ENCODE measurements at regions not wholly inside any gene's neighbourhood (a gene's known extent, or its start where the extent isn't known, plus 50 kb on each side); places are given as distances from the start of the nearest gene placed in this dataset.

DNA sequence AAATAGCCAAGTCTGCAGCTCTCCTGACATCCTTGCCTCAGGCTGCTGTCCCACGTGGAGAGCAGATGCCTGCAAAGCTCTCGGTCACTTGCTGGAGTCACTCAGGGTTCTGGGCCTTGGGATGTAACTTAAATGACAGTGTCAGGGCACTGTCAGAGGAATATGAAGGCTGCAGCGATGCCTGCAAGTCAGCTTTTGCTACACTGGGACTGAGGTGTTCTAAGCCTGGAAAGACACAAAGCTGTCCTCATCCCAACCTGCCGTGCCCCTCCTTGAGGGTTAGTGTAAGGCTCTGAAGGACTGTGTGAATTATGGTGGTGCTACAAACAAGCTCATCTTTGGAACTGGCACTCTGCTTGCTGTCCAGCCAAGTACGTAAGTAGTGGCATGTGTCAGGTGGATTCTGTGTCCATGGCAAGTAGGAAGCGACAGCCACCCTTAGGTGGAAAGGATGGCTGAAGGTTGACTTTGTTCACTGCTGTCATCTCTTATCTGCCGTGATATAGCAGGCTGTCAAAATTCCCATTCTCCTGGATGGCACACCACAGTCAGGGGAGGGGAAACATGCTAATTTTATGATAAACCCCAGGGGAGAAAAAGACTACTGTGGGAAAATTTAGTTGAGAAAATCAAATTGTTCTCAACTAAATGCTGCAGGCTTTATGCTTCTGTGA is 79.9 kb downstream of the DAD1 start:
- H3K27me3 ChIP-seq = no peaks in the 10 kb centered on the region
- no peak overlapping the region for H3K4me3 ChIP-seq
- WGBS (ENCODE audit: insufficient coverage, low coverage, low lambda C conversion rate, missing lambda C conversion rate) = 45% methylated on average over 4 of the region's 7 CpGs
- no peaks in the 10 kb centered on the region for H3K36me3 ChIP-seq
- no peak overlapping the region for H3K27ac ChIP-seq
- H3K4me1 ChIP-seq = peaks cover 0 to 6% (median 2%) of the 10 kb centered on the region in 4 donors
- DNase-seq (no peak), ATAC-seq (no peak)
- TF ChIP-seq, protein P1, sequence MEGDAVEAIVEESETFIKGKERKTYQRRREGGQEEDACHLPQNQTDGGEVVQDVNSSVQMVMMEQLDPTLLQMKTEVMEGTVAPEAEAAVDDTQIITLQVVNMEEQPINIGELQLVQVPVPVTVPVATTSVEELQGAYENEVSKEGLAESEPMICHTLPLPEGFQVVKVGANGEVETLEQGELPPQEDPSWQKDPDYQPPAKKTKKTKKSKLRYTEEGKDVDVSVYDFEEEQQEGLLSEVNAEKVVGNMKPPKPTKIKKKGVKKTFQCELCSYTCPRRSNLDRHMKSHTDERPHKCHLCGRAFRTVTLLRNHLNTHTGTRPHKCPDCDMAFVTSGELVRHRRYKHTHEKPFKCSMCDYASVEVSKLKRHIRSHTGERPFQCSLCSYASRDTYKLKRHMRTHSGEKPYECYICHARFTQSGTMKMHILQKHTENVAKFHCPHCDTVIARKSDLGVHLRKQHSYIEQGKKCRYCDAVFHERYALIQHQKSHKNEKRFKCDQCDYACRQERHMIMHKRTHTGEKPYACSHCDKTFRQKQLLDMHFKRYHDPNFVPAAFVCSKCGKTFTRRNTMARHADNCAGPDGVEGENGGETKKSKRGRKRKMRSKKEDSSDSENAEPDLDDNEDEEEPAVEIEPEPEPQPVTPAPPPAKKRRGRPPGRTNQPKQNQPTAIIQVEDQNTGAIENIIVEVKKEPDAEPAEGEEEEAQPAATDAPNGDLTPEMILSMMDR (IDR thresholded peaks at IDR 0.05) = no peak
- no peak for TF ChIP-seq POLR2A (IDR thresholded peaks at IDR 0.05)
- H3K9me3 ChIP-seq = no peaks in the 10 kb centered on the region
- intact Hi-C loops (cut with DNase I) = no loop called here

DNA sequence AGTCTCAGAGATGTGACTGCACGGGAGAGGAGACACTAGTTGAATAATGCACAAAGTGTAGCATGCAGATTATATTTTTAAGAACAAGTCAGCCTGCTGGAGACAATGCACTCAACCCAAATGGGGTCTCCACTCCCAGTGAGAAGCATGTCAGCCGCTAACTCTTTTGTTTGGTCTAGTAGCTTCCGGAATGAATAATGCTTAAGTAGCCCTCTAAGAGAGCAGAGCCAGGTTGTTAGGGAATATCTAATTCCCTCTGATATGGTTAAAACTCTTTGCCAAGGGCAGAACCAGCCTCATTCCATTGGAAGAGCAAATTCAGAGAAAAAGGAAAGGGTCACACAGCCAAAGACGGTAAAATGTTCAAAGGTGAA is 80.4 kb downstream of the DAD1 start:
- Histone ChIP-seq H3K36me3 (no peaks in the 10 kb centered on the region), H3K27me3 (no peaks in the 10 kb centered on the region), H3K27ac (no peak overlapping the region), H3K9me3 (no peaks in the 10 kb centered on the region), H3K4me3 (no peak overlapping the region), H3K4me1 (peaks cover 0 to 6% (median 2%) of the 10 kb centered on the region in 4 donors)
- DNase-seq (no peak), ATAC-seq (no peak)
- WGBS (ENCODE audit: insufficient coverage, low coverage, low lambda C conversion rate, missing lambda C conversion rate) = 66% methylated on average over 4 of the region's 4 CpGs
- TF ChIP-seq, protein P1 (IDR thresholded peaks at IDR 0.05) = no peak
- TF ChIP-seq POLR2A (IDR thresholded peaks at IDR 0.05) = no peak
- intact Hi-C loops (cut with DNase I) = no loop called here

GRCh38 chr14:22508150-22508457 is 80.9 kb downstream of the DAD1 start:
- H3K27ac ChIP-seq = no peak overlapping the region
- ATAC-seq (no peak), DNase-seq (no peak)
- TF ChIP-seq, protein P1 (IDR thresholded peaks at IDR 0.05) = no peak
- TF ChIP-seq POLR2A (IDR thresholded peaks at IDR 0.05) = no peak
- no peak overlapping the region for H3K4me3 ChIP-seq
- peaks cover 0 to 5% (median 2%) of the 10 kb centered on the region in 4 donors for H3K4me1 ChIP-seq
- no peaks in the 10 kb centered on the region for H3K9me3 ChIP-seq
- H3K27me3 ChIP-seq = no peaks in the 10 kb centered on the region
- WGBS (ENCODE audit: insufficient coverage, low coverage, low lambda C conversion rate, missing lambda C conversion rate) = 36% methylated on average over 2 of the region's 2 CpGs
- intact Hi-C loops (cut with DNase I) = no loop called here
- H3K36me3 ChIP-seq = no peaks in the 10 kb centered on the region

DNA sequence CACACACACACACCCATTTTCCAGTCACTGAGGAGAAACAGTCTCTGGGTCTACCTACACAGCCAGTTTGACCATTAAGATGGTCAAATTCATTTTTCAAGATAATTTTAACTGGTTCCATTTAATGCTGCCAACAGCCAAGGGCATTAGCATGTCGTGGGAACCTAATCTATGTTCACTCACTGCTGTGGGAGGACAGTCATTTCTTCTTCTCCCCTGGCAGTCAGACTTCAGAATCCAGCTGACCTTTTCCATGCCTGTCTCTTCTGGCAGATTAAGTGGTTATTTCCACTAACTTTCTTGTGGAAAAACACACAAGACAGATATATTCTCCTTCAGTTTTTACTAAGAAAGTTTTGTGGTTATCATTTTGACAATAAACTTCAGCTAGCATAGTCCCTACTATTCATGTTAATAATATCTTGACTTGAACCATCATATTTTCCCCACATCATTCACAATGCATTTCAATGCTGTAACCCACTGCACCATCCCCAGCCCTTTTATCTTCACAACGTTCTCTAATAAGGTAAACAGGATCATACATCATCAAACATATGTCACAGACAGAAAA is 82.2 kb downstream of the DAD1 start:
- TF ChIP-seq, protein P1 (IDR thresholded peaks at IDR 0.05) = no peak
- TF ChIP-seq POLR2A (IDR thresholded peaks at IDR 0.05) = no peak
- Histone ChIP-seq H3K27ac (no peak overlapping the region), H3K36me3 (no peaks in the 10 kb centered on the region), H3K27me3 (no peaks in the 10 kb centered on the region), H3K4me1 (no peaks in the 10 kb centered on the region), H3K4me3 (no peak overlapping the region), H3K9me3 (no peaks in the 10 kb centered on the region)
- DNase-seq (no peak), ATAC-seq (no peak)
- WGBS (ENCODE audit: insufficient coverage, low coverage, low lambda C conversion rate, missing lambda C conversion rate) = 50% methylated on average over 2 of the region's 2 CpGs
- intact Hi-C loops (cut with DNase I) = no loop called here
